ENCODE measurements at regions not wholly inside any gene's neighbourhood (a gene's known extent, or its start where the extent isn't known, plus 50 kb on each side); places are given as distances from the start of the nearest gene placed in this dataset.

DNA sequence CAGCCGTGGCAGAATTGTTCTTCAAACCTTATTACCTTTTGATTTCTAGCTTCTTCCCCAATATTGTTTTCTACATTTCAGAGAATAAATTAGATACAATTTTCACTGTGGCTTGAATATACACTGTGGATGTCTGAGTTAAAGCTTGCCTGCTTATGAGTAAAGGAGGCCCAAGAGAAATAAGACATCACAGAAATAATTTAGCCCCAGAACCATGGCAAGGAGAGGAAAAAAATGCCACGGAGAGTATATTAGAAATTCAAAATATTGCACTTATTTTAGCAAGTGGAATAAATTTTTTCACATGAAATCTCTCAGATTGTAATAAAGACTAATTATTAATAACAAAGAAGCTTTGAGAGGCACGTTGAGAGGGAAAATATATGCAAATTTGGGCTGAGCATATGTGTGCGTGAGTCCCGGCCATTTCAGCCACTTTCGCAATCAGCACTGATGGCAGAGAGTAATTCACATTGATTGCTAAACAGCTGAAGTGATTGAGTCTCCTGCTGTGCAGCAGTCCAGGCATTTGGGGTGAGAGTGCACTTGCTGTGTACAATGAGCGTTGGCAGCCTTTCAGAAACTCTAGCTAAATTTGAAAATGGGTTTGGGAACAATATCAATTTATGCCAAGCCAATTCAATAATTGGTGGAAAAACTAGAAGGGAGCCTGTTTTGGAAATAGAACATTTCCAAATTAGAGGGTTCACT lies 596.0 kb downstream of the EPM2A start:
- TF ChIP-seq, protein P1, sequence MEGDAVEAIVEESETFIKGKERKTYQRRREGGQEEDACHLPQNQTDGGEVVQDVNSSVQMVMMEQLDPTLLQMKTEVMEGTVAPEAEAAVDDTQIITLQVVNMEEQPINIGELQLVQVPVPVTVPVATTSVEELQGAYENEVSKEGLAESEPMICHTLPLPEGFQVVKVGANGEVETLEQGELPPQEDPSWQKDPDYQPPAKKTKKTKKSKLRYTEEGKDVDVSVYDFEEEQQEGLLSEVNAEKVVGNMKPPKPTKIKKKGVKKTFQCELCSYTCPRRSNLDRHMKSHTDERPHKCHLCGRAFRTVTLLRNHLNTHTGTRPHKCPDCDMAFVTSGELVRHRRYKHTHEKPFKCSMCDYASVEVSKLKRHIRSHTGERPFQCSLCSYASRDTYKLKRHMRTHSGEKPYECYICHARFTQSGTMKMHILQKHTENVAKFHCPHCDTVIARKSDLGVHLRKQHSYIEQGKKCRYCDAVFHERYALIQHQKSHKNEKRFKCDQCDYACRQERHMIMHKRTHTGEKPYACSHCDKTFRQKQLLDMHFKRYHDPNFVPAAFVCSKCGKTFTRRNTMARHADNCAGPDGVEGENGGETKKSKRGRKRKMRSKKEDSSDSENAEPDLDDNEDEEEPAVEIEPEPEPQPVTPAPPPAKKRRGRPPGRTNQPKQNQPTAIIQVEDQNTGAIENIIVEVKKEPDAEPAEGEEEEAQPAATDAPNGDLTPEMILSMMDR (IDR thresholded peaks at IDR 0.05) = no peak
- no peak for TF ChIP-seq POLR2AphosphoS5 (IDR thresholded peaks at IDR 0.05; ENCODE audit: insufficient read depth in 1 of 2, low read depth in 1 of 2)

Measured in vagina (tissue), 2 donors.